GM18909 (cell line): ENCODE measurements at regions not wholly inside any gene's neighbourhood (a gene's known extent, or its start where the extent isn't known, plus 50 kb on each side); places are given as distances from the start of the nearest gene placed in this dataset.

Experiments
- ATAC-seq: cut with Tn5 transposase; IDR thresholded peaks from one replicate; pipeline ENCODE4 v1.9.1; 2021; ENCODE audit warnings: mild to moderate bottlenecking; ENCODE audit not compliant: unreplicated experiment, poor library complexity

DNA sequence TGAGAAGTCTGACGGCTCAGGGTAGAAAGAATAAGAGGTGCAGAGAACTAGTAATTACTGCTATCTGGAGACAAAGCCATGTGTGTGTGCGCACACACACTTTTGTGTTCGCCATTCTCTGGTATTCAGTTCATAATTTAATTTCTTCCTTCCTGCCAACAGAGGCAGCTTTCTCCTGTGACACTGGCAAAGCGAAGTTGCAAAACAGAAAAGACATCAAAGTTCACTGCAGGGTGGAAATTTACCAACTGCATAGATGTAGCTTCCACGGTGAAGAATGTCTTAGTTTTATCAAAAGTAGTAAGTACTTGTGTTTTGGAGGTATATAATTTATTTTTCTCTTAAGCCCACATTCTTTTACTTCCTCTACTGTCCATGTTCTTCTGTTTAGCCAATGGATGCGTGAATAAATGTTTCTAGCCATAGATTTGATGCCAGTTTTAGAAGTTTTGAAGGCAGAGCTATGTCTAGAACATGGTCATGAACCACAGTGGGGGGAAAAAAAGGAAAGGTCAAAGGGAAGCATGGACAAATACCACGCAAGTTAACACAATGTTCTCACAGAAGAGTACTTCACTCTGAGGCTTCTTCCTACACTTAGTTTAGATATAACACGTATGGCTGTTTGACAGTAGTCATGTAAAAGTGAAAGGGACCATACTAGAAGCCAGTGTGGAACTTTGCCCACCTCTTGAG is 536.5 kb upstream of the GRIA1 start:
- no peak for ATAC-seq

GRCh38 chr5:152956943-152957613 is 533.4 kb upstream of the GRIA1 start:
- no peak for ATAC-seq

DNA sequence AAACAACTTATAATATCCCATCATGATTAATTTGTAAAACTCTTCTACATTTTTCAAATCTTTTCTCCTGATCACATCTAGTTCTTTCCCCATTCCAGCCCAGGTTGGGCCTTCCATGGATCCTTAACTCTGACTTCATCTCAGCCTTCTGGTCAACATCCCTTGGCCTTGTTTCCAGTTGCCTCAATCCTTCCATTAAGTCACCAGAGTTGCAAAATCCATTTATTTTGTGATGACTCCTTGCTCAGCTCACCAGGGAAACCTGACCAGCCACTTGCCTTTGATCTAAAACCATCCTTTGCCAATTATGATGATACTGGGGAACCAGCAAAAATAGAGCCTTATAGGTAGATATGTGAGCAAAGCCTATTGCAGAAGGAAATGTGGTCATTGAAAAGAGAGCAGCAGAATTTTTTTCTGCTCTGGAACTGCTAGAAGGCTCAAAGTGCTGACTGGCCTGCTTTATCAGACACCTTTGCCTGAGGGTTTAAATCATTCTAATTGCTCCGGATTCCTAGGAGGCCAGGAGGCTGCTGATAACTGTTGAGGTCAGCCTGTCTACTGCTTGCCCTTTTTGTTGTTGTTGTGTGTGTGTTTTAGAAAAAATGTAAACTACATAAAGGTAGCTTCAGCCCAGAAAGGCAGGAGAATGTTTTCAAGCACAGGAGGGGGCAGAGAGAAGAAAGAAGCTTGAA is 512.2 kb upstream of the GRIA1 start:
- no peak for ATAC-seq

DNA sequence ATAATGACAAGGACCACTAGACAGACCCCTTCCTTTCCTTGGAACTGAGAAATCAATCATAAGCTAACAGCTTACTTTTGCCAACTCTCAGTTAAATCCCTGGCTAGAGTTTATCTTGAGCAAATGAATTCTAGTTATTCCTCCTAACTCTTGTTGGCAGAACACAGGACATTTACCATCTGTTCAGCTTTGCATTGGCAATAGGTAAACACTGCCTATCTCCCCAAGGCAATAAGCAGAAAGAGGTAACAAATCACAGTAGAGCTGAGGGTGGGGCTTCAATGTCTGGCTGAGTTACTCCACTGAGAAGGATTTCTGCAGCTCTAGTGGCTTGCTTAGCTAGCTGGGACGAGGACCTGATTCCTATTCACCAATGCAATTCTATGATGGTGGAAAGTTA is 503.3 kb upstream of the GRIA1 start:
- ATAC-seq = no peak

DNA sequence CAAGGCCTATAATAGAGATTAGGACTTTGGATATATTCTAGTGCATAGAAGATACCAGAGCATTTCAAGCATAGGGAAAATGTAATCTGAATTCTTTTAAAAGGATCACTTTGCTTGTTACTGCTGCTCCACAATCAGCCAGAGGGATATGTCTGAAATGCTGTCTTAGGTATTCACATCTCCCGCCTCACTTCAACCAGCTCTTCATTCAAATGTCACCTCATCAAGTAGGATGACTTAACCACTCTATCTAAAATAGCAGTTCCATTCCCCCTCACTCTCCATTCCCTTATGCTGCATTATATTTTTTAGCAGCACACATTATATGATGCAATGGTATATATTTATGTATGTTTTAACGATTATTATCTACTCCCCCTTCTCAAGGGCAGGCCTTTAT is 500.3 kb upstream of the GRIA1 start:
- no peak for ATAC-seq

DNA sequence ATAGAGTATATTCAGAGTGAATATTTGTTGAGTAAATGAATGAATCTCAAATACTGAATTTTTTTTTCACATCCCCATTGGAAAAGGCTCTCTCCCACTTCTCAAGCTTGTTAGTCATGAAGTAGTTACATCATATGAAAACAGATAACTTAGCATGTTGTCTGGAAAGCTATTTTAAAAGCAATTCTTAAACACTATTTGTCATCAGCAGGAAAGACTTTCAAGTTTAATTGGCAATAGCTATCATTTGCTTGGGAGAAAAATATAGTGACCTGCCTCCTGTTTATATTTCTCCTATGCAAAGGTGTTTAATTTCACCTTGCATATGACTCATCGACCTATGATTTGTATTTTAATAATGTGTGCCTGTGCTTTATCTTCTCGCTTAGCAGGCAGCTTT is 499.8 kb upstream of the GRIA1 start:
- ATAC-seq = no peak

DNA sequence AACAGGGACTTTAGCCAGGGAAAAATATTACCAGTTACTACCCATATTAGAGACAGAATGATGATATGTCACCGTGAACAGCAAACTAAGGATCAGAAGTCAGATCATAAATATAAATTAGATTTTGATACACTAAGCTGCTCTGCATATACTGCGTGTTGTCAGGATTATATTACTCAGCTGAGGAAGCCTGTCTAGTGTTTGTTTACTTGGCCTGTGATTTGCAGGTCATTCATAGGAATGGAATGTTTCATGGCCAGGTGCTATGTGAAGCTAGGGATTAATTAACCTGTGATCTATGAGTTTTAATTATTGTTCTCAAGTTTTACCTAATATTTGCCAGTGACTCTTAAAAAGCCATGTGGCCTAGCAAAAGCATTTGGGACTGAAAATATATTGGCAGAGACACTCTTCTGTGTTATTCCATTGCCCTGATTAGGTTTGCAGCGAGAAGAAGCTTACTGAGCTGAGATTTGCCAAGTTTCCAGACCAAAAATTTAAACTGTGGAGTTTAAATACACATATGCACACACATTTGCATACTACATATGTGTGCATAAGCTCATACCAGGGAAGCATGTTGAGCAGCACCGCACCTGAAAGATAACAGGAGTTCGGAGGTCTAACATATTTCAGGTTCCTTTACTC is 496.3 kb upstream of the GRIA1 start:
- no peak for ATAC-seq

- ATAC-seq = no peak
Observed at GRCh38 chr5:152995214-152995725, 495.2 kb upstream of the GRIA1 start.

DNA sequence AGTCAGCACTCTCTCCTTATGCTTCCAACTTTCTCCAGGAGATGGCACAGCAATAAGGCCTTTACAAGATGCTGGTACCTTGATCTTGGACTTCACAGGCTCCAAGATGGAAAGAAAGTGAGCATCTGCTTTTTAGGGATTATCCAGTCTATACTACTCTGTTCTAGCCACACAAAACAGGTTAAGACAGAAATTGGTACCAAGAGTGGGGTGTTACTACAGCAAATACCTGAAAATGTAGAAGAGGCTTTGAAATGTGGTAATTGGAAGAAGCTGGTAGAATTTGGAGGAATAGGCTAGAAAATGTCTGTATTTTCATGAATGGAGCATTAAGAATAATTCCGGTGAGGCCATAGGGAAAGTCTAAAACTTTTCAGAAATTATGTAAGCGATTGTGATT is 484.8 kb upstream of the GRIA1 start:
- ATAC-seq = no peak

- ATAC-seq = no peak
Observed at GRCh38 chr5:153006681-153007080, 483.8 kb upstream of the GRIA1 start.

- no peak for ATAC-seq
Observed at GRCh38 chr5:153014194-153014593, 476.3 kb upstream of the GRIA1 start.

GRCh38 chr5:153018121-153018520 is 472.3 kb upstream of the GRIA1 start:
- no peak for ATAC-seq

DNA sequence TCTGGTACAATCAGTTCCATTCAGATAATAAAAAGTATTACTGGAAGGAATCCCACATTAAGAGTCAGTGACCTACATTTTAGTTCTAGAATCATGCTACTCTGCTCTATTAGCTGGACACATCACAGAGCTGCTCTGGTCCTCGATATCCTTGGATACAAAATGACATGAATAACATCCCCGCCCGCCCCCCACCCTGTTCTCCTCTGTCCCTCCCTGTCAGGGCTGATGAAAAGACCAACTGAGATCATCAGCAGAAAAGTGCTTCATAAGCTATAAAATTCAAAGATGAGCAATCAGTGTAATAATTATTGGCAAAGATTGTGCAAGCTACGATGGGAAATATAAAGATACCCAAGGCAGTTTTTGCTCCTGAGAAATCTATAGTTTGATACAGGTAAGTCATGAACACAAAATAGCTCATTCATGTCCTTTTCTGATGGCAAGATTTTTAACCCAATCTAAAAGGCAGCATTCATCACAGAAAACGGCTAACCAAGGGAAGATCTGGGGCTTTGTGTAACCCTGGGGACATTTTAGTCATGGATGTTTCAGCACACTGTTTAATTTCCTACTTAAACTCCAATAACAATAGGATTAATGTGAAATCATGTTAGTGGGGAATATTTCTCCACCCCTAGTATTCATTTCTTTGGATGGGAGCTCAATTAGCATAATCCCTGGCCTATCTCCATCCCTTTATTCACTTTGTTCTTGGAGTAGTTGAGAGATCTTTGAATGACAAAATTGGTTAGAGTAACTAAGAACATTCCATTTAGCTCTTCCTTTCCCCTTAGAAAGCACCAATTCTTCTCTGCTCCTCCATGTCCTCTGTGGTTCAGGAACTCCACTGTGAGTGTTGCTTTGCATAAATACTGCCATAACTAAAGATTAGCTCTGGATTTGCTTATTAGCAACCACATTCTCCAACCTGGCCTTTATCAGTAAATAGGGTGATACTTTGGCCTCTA is 459.4 kb upstream of the GRIA1 start:
- ATAC-seq = no peak

DNA sequence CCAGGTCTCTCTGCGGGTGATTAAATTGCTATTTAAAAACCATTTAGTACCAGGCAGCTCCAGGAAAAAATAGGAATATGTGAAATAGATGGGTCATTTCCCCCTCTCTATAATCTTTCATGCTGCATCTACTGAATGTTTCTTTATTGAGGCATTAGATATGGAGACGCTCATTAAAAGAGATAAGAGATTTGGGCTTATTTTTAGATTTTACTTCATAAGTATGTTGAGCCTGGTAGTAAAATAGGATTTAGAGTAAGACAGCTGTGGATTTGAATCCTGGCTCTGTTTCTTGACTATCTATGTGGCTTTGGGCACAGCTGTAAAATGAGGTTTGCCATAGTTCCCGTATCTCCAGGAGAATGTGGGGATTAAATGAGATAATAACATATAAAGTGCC is 451.0 kb upstream of the GRIA1 start:
- no peak for ATAC-seq

- ATAC-seq = no peak
Observed at GRCh38 chr5:153043886-153044285, 446.6 kb upstream of the GRIA1 start.

DNA sequence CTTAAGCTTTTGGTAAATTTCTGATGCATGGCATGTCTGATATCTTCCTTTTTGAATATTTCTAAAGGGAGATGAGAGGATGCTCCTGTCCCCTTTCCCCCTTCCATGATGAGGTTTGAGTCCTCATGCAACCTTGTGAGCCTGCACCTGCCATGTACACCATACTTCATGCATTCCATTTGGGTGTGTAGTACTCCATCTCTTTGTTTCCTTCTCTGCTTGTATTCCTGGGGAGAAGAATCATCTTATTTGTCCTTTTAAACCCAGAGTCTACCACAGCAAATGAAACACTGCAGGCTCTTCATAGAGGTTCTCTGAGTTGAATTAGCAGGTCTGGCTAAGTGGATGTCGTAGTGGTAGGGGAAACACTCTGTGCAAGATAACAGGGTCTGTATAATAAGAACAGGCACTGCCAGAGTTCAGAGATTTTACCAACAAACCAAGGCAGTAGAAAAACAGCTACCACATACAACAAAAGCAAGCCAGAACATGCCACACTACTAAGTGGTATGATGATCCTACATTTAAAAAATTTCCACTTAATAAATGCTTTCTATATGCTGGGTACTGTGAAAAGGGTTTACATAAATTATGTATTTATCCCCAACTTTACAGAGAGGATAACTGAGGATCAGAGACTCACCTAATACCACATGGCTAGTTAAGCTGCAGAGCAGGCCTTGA is 439.8 kb upstream of the GRIA1 start:
- ATAC-seq = no peak

- ATAC-seq = no peak
Observed at GRCh38 chr5:153066281-153066680, 424.2 kb upstream of the GRIA1 start.

DNA sequence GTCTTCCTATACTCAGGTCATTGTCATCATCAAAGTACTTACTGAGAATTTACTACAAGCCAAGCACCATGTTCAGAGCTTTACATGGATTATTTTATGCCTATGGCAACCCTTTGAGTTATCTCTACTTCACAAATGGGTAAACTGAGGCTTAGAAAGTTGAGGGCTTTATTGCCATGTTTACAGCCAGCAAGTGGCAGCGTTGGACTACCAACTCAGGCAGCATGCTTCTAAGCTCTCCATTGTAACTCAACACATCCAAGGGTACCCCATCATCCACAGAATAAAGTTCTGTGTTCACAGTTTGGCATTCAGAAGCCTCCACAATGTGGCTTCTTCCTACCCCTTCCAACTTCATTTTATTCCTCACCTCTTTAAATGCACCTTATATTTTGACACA is 422.6 kb upstream of the GRIA1 start:
- ATAC-seq = no peak

GRCh38 chr5:153079396-153079795 is 411.1 kb upstream of the GRIA1 start:
- no peak for ATAC-seq
